HepG2 (cell line): ENCODE measurements at regions not wholly inside any gene's neighbourhood (a gene's known extent, or its start where the extent isn't known, plus 50 kb on each side); places are given as distances from the start of the nearest gene placed in this dataset.

Source experiments
- ATAC-seq: fragments of 200-7000 bp; cut with Tn5 transposase; 3 replicates; pipeline ENCODE4 v1.9.1; 2020; ENCODE audit warnings: mild to moderate bottlenecking, moderate library complexity
- BruUV-seq: library from RNA; stranded (reverse); fragments of 400-500 nt; replicated peaks from 2 replicates; lab custom pipeline; 2021; lab: Mats Ljungman, UMichigan
- CTCF ChIA-PET: fragments of 300-600 bp; formaldehyde crosslinking; extraction: SDS; loops from one replicate; lab custom pipeline; 2021; ENCODE audit warnings: low total read pairs, inconsistent platforms, low intra/inter-chr PET ratio; lab: Yijun Ruan, JAX
- POLR2A ChIA-PET: fragments of 350-600 bp; sonication (Branson Sonifier 250); formaldehyde crosslinking; loops from one replicate; lab custom pipeline; 2020; ENCODE audit warnings: antibody characterized with exemption, inconsistent platforms; lab: Yijun Ruan, JAX
- DNase-seq: peaks from one replicate; pipeline ENCODE4 v3.0.0-alpha.2; 2015; ENCODE audit warnings: low spot score
- FAIRE-seq: peaks from 3 replicates; lab custom pipeline; 2011; peaks lifted over from hg19 to GRCh38; lab: Jason Lieb, UNC
- H2AFZ ChIP-seq: one replicate; pipeline ENCODE4 v1.6.1; 2011; ENCODE audit warnings: low read length, inconsistent platforms
- H3K27ac ChIP-seq: fragments of 300-600 bp; 3 replicates; pipeline ENCODE4 v1.8.0; 2011; ENCODE audit warnings: mixed run types, mild to moderate bottlenecking, mixed read lengths, low read length, inconsistent platforms; ENCODE audit not compliant: insufficient read depth; ENCODE audit errors: extremely low read length
- H3K27me3 ChIP-seq, 2 experiments: fragments of 200-600 bp in 1 of 2; 2 replicates in 1 of 2; 3 replicates in 1 of 2; pipeline versions ENCODE4 v1.6.0 to v1.8.0; 2011; ENCODE audit warnings: low read length in 2 of 2, mild to moderate bottlenecking in 2 of 2, moderate library complexity in 2 of 2, inconsistent platforms in 1 of 2; ENCODE audit not compliant: insufficient read depth in 2 of 2, control insufficient read depth in 1 of 2
- H3K36me3 ChIP-seq, 2 experiments: fragments of 200-600 bp in 1 of 2; replicated peaks in 1 of 2; 2 replicates in 1 of 2; 3 replicates in 1 of 2; pipeline versions ENCODE4 v1.5.1 to v1.8.0; 2011; ENCODE audit warnings: low read length in 2 of 2, inconsistent platforms in 1 of 2; ENCODE audit not compliant: insufficient read depth in 2 of 2, control insufficient read depth in 1 of 2
- H3K4me1 ChIP-seq: 2 replicates; pipeline ENCODE4 v1.5.1; 2012; ENCODE audit warnings: low read length, inconsistent platforms; ENCODE audit not compliant: insufficient read depth
- H3K4me2 ChIP-seq: 2 replicates; pipeline ENCODE4 v1.6.0; 2011; ENCODE audit warnings: low read depth, low read length, inconsistent platforms
- H3K4me3 ChIP-seq, 3 experiments: fragments of 200-600 bp in 1 of 3; sonication (generic), shearing (Covaris generic) in 1 of 3; replicated peaks in 1 of 3; 2 replicates each; pipeline ENCODE4 v1.5.1; 2011 to 2016; ENCODE audit warnings: low read length in 3 of 3, inconsistent platforms in 2 of 3, low read depth in 2 of 3, mild to moderate bottlenecking in 2 of 3, control low read depth in 1 of 3, mixed read lengths in 1 of 3; ENCODE audit not compliant: insufficient read depth in 1 of 3
- H3K79me2 ChIP-seq: one replicate; pipeline ENCODE4 v1.6.1; 2011; ENCODE audit warnings: low read length, inconsistent platforms; ENCODE audit not compliant: insufficient read depth
- H3K9ac ChIP-seq: 2 replicates; pipeline ENCODE4 v1.6.0; 2011; ENCODE audit warnings: mild to moderate bottlenecking, low read depth, low read length, inconsistent platforms; ENCODE audit not compliant: insufficient read depth
- H3K9me3 ChIP-seq: 2 replicates; pipeline ENCODE4 v1.5.1; 2012; ENCODE audit warnings: mild to moderate bottlenecking, low read length
- H4K20me1 ChIP-seq: 2 replicates; pipeline ENCODE4 v1.6.0; 2011; ENCODE audit warnings: inconsistent platforms, mild to moderate bottlenecking, low read length, moderate library complexity; ENCODE audit not compliant: insufficient read depth
- CCAR2 ChIP-seq: fragments of 200-400 bp; formaldehyde crosslinking; optimal IDR thresholded peaks from 2 replicates; pipeline ENCODE3; 2018; ENCODE audit warnings: low read depth, mild to moderate bottlenecking, low read length, moderate library complexity
- FOXO4 ChIP-seq: sonication (generic); formaldehyde crosslinking; conservative IDR thresholded peaks from 2 replicates; pipeline ENCODE4 v1.8.1; 2023; ENCODE audit warnings: missing genetic modification reagents
- HNRNPUL1 ChIP-seq: fragments of 200-400 bp; formaldehyde crosslinking; IDR thresholded peaks from 2 replicates; pipeline ENCODE4 v1.6.1; 2017; ENCODE audit warnings: low read depth, mild to moderate bottlenecking, low read length, moderate library complexity
- SAP130 ChIP-seq: IDR thresholded peaks from 2 replicates; pipeline ENCODE4 v1.6.1; 2016; ENCODE audit warnings: low read depth
- ZNF234 ChIP-seq: sonication (generic); formaldehyde crosslinking; conservative IDR thresholded peaks from 2 replicates; pipeline ENCODE4 v1.5.1; 2020; ENCODE audit warnings: mild to moderate bottlenecking, missing genetic modification reagents
- ZNF407 ChIP-seq: sonication (generic); formaldehyde crosslinking; IDR thresholded peaks from one replicate; pipeline ENCODE4 v1.5.1; 2020; ENCODE audit warnings: mild to moderate bottlenecking, missing genetic modification reagents; ENCODE audit errors: not compliant biosample characterization
- ZNF510 ChIP-seq: sonication (generic); formaldehyde crosslinking; IDR thresholded peaks from 2 replicates; pipeline ENCODE4 v1.4.0; 2020; ENCODE audit warnings: low read depth, mild to moderate bottlenecking, missing genetic modification reagents
- ZNF749 ChIP-seq: sonication (generic); formaldehyde crosslinking; IDR thresholded peaks from 2 replicates; pipeline ENCODE4 v1.8.0; 2022; ENCODE audit warnings: mild to moderate bottlenecking, missing genetic modification reagents, moderate library complexity, borderline replicate concordance
- ZNF879 ChIP-seq: sonication (generic); formaldehyde crosslinking; IDR thresholded peaks from 2 replicates; pipeline ENCODE4 v1.8.1; 2023; ENCODE audit warnings: missing genetic modification reagents
- WGBS: methylation state at CpG from one replicate; pipeline ENCODE4 v1.1.6; 2017; ENCODE audit warnings: low lambda C conversion rate; 5-methylcytosine and 5-hydroxymethylcytosine counted together
- in situ Hi-C: cut with HindIII; loops from 2 replicates; pipeline ENCODE4 v1.10.0; 2017; ENCODE audit warnings: low pct_unique_long_range_greater_than_20kb; ENCODE audit not compliant: extremely low pct_ligation_motif_present
- intact Hi-C: fragments of 100-400 bp; cut with micrococcal nuclease; formaldehyde crosslinking; loops from one replicate; pipeline ENCODE4 v1.10.0; 2022; ENCODE audit not compliant: unreplicated experiment
- TF ChIP-seq, protein P1 (sequence below): sonication (generic); formaldehyde crosslinking; IDR thresholded peaks from 2 replicates; pipeline ENCODE4 v1.5.0; 2020; ENCODE audit warnings: mild to moderate bottlenecking, missing genetic modification reagents, moderate library complexity

DNA sequence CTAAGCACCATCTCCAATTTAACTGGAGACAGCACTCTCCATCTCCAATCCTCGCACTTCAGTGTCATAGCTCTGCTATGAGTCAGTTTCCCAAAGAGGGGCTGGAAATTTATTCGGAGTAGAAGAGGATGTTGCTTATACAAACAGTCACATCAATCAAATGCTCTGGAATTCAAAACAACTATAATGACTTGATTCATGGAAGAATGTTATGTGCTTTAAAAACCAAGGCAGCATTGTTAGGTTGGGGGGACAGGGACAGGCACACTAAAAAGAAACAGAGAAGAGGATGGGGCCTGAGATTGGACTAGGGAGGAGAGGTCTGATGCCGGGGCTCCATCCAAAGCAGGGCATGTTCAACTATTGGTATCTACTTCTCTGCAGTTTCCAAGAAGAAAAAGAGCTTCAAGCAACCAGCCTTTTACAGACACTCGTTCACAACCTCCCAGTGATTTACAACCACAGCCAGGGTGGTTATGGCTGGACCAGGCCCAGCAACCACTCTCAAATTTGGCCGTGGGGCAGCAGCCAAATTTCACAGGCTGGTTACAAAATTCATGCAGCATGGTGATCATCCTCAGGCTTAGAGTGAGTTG lies 117.5 kb upstream of the ZNF366 start:
- Histone ChIP-seq H3K79me2 (no peaks in the 10 kb centered on the region), H3K9me3 (no peaks in the 10 kb centered on the region), H3K4me1 (no peaks in the 10 kb centered on the region), H3K4me3 (no peak overlapping the region), H3K4me2 (no peak overlapping the region), H3K36me3 (no peaks in the 10 kb centered on the region), H3K9ac (no peak overlapping the region), H2AFZ (no peak overlapping the region), H4K20me1 (no peaks in the 10 kb centered on the region), H3K27me3 (peaks cover 0 to 3% of the 10 kb centered on the region in 2 experiments; a peak in 1 of 5 replicates), H3K27ac (no peak overlapping the region)
- BruUV-seq, result no TSS peak
- ChIA-PET POLR2A (no interaction called here), CTCF (no interaction called here)
- in situ Hi-C loops, result no loop called here
- WGBS, result 0% methylated on average over 5 of the region's 5 CpGs
- FAIRE-seq (no peak), DNase-seq (no peak), ATAC-seq (no peak)
- intact Hi-C loops, result no loop called here
- TF ChIP-seq ZNF749 (CRISPR knock-in tag) (no peak), ZNF234 (CRISPR knock-in tag) (no peak), CCAR2 (no peak), ZNF407 (CRISPR knock-in tag) (no peak), SAP130 (no peak), ZNF510 (CRISPR knock-in tag) (no peak), HNRNPUL1 (no peak), FOXO4 (CRISPR knock-in tag) (no peak), ZNF879 (CRISPR knock-in tag) (no peak)
- TF ChIP-seq, protein P1, sequence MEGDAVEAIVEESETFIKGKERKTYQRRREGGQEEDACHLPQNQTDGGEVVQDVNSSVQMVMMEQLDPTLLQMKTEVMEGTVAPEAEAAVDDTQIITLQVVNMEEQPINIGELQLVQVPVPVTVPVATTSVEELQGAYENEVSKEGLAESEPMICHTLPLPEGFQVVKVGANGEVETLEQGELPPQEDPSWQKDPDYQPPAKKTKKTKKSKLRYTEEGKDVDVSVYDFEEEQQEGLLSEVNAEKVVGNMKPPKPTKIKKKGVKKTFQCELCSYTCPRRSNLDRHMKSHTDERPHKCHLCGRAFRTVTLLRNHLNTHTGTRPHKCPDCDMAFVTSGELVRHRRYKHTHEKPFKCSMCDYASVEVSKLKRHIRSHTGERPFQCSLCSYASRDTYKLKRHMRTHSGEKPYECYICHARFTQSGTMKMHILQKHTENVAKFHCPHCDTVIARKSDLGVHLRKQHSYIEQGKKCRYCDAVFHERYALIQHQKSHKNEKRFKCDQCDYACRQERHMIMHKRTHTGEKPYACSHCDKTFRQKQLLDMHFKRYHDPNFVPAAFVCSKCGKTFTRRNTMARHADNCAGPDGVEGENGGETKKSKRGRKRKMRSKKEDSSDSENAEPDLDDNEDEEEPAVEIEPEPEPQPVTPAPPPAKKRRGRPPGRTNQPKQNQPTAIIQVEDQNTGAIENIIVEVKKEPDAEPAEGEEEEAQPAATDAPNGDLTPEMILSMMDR (CRISPR knock-in tag), result no peak
